ENCODE measurements at regions not wholly inside any gene's neighbourhood (a gene's known extent, or its start where the extent isn't known, plus 50 kb on each side); places are given as distances from the start of the nearest gene placed in this dataset.

DNA sequence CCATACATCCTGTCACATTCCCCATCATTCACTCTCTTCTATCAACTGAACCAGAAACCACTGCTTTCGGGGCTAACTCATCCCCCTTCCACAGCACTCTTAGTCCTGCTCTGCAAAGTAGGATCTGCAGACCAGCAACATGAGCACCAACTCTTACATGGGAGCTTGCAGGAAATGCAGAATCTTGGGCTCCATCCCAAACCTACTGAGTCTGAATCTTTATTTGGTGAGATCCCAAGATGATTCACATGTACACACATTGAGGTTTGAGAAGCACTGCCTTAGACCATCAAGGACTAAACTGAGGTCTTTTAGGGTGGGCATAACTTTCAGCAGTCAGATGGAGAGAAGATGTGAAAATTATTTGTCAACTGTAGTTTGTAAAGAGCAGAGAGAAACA, 235.6 kb upstream of the EPHA4 start:
- no peak overlapping the region for H2AFZ ChIP-seq (ENCODE audit: low read length)
- H3K79me2 ChIP-seq (ENCODE audit: control insufficient read depth, insufficient read depth, low read length) = no peaks in the 10 kb centered on the region
- H3K27me3 ChIP-seq (ENCODE audit: control insufficient read depth, insufficient read depth, low read length) = no peaks in the 10 kb centered on the region
- no peak overlapping the region for H3K4me2 ChIP-seq (ENCODE audit: extremely low read depth, insufficient read depth, low read length)
- H3K4me3 ChIP-seq (replicated peaks in 1 of 4; ENCODE audit: control extremely low read depth in 1 of 4, insufficient read depth in 1 of 4, low read depth in 3 of 4, low read length in 4 of 4) = no peak overlapping the region
- no peak overlapping the region for H3K27ac ChIP-seq (ENCODE audit: insufficient read depth, low read length)
- TF ChIP-seq EZH2 (IDR thresholded peaks at IDR 0.05; ENCODE audit: low read length, missing control alignments) = no peak
- TF ChIP-seq, protein P1, sequence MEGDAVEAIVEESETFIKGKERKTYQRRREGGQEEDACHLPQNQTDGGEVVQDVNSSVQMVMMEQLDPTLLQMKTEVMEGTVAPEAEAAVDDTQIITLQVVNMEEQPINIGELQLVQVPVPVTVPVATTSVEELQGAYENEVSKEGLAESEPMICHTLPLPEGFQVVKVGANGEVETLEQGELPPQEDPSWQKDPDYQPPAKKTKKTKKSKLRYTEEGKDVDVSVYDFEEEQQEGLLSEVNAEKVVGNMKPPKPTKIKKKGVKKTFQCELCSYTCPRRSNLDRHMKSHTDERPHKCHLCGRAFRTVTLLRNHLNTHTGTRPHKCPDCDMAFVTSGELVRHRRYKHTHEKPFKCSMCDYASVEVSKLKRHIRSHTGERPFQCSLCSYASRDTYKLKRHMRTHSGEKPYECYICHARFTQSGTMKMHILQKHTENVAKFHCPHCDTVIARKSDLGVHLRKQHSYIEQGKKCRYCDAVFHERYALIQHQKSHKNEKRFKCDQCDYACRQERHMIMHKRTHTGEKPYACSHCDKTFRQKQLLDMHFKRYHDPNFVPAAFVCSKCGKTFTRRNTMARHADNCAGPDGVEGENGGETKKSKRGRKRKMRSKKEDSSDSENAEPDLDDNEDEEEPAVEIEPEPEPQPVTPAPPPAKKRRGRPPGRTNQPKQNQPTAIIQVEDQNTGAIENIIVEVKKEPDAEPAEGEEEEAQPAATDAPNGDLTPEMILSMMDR (conservative IDR thresholded peaks at IDR 0.05 in 1 of 2, IDR thresholded peaks at IDR 0.05 in 1 of 2; ENCODE audit: low read depth in 1 of 2, low read length in 2 of 2) = no peak
- H4K20me1 ChIP-seq (ENCODE audit: control insufficient read depth, extremely low read depth, insufficient read depth, low read length) = no peaks in the 10 kb centered on the region
- H3K9ac ChIP-seq (ENCODE audit: insufficient read depth, low read length) = no peak overlapping the region
- DNase-seq (ENCODE audit: low read depth in 2 of 2) = peak in 1 of 2 donors; percentile 50
- H3K4me1 ChIP-seq (ENCODE audit: control insufficient read depth, extremely low read depth, insufficient read depth, low read length) = no peaks in the 10 kb centered on the region
- H3K36me3 ChIP-seq (ENCODE audit: control insufficient read depth, insufficient read depth, low read length) = no peaks in the 10 kb centered on the region
- no peaks in the 10 kb centered on the region for H3K9me3 ChIP-seq (ENCODE audit: control insufficient read depth, insufficient read depth, low read depth, low read length)

DNA sequence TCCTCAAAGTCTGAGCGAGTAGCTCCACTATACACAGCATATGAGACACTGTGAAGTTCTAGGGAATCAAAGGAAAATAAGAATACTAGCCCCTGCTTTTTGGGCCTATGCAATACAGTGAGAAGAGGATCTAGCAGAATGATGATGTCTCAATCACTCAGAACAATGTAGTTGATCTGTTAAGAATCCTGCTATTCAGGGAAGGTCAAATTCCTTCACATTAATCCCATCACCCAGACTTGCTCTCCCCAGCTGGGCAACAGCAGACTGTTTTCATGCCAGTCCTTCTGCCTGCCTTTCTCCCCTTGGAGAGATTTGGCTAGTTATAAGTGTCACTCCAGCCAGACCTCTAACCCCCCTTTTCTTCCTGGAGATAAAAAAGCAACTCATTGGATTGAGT, 230.0 kb upstream of the EPHA4 start:
- H3K4me1 ChIP-seq (ENCODE audit: control insufficient read depth, extremely low read depth, insufficient read depth, low read length) = no peaks in the 10 kb centered on the region
- H3K79me2 ChIP-seq (ENCODE audit: control insufficient read depth, insufficient read depth, low read length) = no peaks in the 10 kb centered on the region
- TF ChIP-seq, protein P1 (conservative IDR thresholded peaks at IDR 0.05 in 1 of 2, IDR thresholded peaks at IDR 0.05 in 1 of 2; ENCODE audit: low read depth in 1 of 2, low read length in 2 of 2) = no peak
- H3K4me3 ChIP-seq (replicated peaks in 1 of 4; ENCODE audit: control extremely low read depth in 1 of 4, insufficient read depth in 1 of 4, low read depth in 3 of 4, low read length in 4 of 4) = no peak overlapping the region
- no peak for DNase-seq (ENCODE audit: low read depth in 2 of 2)
- H3K4me2 ChIP-seq (ENCODE audit: extremely low read depth, insufficient read depth, low read length) = no peak overlapping the region
- H4K20me1 ChIP-seq (ENCODE audit: control insufficient read depth, extremely low read depth, insufficient read depth, low read length) = no peaks in the 10 kb centered on the region
- no peak overlapping the region for H3K9ac ChIP-seq (ENCODE audit: insufficient read depth, low read length)
- H2AFZ ChIP-seq (ENCODE audit: low read length) = no peak overlapping the region
- no peaks in the 10 kb centered on the region for H3K9me3 ChIP-seq (ENCODE audit: control insufficient read depth, insufficient read depth, low read depth, low read length)
- no peaks in the 10 kb centered on the region for H3K27me3 ChIP-seq (ENCODE audit: control insufficient read depth, insufficient read depth, low read length)
- no peak overlapping the region for H3K27ac ChIP-seq (ENCODE audit: insufficient read depth, low read length)
- no peaks in the 10 kb centered on the region for H3K36me3 ChIP-seq (ENCODE audit: control insufficient read depth, insufficient read depth, low read length)

DNA sequence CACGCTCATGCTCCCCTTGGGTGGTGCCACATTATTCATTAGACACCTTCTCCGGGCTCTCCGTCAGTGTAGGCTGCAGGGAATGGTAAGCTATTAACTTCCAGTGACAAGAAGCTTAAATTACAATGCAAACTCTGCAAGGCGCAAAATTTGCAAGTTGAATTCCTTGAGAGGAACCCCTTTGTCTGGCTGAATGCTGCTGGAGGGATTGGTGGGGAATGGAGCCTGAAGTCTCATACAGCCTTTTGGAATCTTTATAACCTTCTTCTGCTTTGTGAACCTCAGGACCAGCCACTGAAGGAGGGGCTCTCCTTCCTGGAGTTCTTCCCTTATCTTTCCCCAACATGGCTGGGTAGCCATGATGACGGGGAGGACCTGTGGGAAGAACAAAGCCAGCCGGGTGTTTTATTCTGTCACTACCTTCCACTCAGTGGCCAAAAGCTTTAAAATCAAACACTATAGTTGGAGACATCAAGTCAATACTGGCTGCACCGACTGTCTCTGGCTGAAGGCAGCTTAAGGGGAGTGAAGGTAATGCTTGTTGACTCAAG, 220.9 kb upstream of the EPHA4 start:
- Histone ChIP-seq H3K79me2 (ENCODE audit: control insufficient read depth, insufficient read depth, low read length) (no peaks in the 10 kb centered on the region), H3K4me1 (ENCODE audit: control insufficient read depth, extremely low read depth, insufficient read depth, low read length) (no peaks in the 10 kb centered on the region), H3K9me3 (ENCODE audit: control insufficient read depth, insufficient read depth, low read depth, low read length) (no peaks in the 10 kb centered on the region), H3K4me2 (ENCODE audit: extremely low read depth, insufficient read depth, low read length) (no peak overlapping the region), H3K4me3 (replicated peaks in 1 of 4; ENCODE audit: control extremely low read depth in 1 of 4, insufficient read depth in 1 of 4, low read depth in 3 of 4, low read length in 4 of 4) (no peak overlapping the region), H2AFZ (ENCODE audit: low read length) (no peak overlapping the region), H3K9ac (ENCODE audit: insufficient read depth, low read length) (no peak overlapping the region), H3K27ac (ENCODE audit: insufficient read depth, low read length) (no peak overlapping the region), H3K27me3 (ENCODE audit: control insufficient read depth, insufficient read depth, low read length) (no peaks in the 10 kb centered on the region), H3K36me3 (ENCODE audit: control insufficient read depth, insufficient read depth, low read length) (no peaks in the 10 kb centered on the region), H4K20me1 (ENCODE audit: control insufficient read depth, extremely low read depth, insufficient read depth, low read length) (no peaks in the 10 kb centered on the region)
- no peak for TF ChIP-seq EZH2 (IDR thresholded peaks at IDR 0.05; ENCODE audit: low read length, missing control alignments)
- TF ChIP-seq, protein P1 (conservative IDR thresholded peaks at IDR 0.05 in 1 of 2, IDR thresholded peaks at IDR 0.05 in 1 of 2; ENCODE audit: low read depth in 1 of 2, low read length in 2 of 2) = no peak
- DNase-seq (ENCODE audit: low read depth in 2 of 2) = no peak
